Fibroblast of villous mesenchyme (primary cell): ENCODE measurements at regions not wholly inside any gene's neighbourhood (a gene's known extent, or its start where the extent isn't known, plus 50 kb on each side); places are given as distances from the start of the nearest gene placed in this dataset.
"Not testable (repeated sequence)": the region's sequence is repeated elsewhere in the genome, so short reads cannot be mapped to it uniquely, and the experiment has no call there.

ENCODE experiments used
- DNase-seq: peaks from one replicate; pipeline ENCODE4 v3.0.0-alpha.2; 2010; ENCODE audit warnings: low read depth
- H3K4me3 ChIP-seq: 2 replicates; pipeline ENCODE4 v1.5.1; 2011; ENCODE audit warnings: low read depth, mild to moderate bottlenecking, low read length
- TF ChIP-seq, protein P1 (sequence below): IDR thresholded peaks from 2 replicates; pipeline ENCODE4 v1.5.1; 2012; ENCODE audit warnings: low read depth, mild to moderate bottlenecking, low read length; ENCODE audit not compliant: insufficient read depth

DNA sequence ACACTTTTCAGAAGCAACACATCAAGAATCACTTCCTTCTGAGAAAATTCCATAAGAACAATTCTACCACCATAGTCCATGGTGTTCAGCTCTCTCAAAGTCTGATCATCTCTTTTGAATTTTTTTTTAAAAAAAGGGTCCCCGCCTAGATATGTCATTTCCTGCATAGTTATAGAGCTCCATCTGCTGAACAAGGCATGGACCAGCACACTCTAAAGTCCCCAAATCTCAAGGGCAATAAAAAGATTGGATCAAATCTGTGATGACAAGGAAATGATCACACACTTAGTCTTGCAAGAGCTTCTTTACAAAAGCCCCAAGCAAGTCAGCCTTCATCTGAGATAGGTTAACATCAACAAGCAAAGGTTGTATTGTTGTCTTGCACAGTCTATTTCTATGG is 100.7 kb upstream of the STMND1 start:
- no peak overlapping the region for H3K4me3 ChIP-seq
- TF ChIP-seq, protein P1, sequence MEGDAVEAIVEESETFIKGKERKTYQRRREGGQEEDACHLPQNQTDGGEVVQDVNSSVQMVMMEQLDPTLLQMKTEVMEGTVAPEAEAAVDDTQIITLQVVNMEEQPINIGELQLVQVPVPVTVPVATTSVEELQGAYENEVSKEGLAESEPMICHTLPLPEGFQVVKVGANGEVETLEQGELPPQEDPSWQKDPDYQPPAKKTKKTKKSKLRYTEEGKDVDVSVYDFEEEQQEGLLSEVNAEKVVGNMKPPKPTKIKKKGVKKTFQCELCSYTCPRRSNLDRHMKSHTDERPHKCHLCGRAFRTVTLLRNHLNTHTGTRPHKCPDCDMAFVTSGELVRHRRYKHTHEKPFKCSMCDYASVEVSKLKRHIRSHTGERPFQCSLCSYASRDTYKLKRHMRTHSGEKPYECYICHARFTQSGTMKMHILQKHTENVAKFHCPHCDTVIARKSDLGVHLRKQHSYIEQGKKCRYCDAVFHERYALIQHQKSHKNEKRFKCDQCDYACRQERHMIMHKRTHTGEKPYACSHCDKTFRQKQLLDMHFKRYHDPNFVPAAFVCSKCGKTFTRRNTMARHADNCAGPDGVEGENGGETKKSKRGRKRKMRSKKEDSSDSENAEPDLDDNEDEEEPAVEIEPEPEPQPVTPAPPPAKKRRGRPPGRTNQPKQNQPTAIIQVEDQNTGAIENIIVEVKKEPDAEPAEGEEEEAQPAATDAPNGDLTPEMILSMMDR: peak; percentile 32
- DNase-seq: peak; percentile 7

DNA sequence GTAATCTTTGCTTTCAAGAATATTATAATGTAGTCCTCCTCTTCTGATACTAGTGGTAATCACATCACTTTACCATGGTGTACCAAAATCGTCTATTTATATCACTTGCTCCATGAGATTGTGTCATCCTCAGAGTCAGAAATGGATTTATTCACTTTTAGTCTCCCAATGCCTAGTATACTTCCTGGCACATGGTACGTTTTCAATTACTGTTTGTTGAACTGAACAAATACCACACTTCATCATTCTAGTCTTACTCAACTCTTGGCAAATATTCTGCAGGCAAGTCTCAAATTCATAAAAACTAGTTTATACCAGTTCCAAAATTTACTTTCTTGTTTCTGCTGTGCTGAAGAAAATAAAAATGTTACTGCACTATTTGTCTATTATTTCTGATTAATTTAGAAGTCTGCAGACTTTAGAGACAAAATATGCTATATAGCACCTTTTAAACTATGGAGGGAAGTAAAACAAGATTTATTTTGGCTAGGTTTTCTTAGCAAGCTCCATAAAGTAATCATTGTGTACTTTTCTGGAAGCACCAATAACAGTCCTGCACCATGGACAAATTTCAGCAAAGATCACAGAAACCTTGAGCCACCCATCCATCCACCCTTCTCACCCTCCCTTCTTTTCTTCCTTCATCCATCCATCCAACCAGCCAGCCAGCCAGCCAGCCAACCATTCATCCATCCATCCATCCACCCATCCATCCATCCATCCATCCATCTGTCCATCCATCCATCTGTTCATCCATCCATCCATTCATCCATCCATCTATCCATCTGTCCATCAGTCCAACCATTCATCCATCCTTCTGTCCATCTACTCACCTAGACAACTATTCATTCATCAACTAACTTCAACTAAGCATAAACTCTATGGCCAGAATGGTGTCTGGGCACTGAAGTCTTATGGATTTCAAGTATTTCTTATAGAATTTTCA is 102.1 kb upstream of the STMND1 start:
- DNase-seq: peak; percentile 53
- no peak overlapping the region for H3K4me3 ChIP-seq
- TF ChIP-seq, protein P1: no peak

DNA sequence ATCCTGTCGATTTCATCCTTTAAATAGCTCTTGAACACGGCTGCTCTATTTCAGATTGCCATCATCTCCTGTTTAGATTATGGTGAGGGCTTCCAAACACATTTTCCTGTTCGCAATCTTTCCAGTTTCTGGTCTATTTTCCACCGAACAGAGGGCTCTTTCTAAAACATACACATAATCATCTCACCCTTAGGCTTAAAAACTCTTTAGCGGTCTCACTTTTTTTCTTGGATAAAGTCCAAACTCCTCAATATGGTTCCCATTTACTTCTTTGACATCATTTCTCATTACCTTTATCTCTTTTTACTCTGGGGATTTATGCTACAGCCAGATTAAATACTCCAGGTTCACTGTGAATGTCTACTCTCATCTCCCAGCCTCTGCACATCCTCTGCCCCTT is 103.4 kb upstream of the STMND1 start:
- H3K4me3 ChIP-seq: no peak overlapping the region
- TF ChIP-seq, protein P1: no peak
- DNase-seq: no peak

DNA sequence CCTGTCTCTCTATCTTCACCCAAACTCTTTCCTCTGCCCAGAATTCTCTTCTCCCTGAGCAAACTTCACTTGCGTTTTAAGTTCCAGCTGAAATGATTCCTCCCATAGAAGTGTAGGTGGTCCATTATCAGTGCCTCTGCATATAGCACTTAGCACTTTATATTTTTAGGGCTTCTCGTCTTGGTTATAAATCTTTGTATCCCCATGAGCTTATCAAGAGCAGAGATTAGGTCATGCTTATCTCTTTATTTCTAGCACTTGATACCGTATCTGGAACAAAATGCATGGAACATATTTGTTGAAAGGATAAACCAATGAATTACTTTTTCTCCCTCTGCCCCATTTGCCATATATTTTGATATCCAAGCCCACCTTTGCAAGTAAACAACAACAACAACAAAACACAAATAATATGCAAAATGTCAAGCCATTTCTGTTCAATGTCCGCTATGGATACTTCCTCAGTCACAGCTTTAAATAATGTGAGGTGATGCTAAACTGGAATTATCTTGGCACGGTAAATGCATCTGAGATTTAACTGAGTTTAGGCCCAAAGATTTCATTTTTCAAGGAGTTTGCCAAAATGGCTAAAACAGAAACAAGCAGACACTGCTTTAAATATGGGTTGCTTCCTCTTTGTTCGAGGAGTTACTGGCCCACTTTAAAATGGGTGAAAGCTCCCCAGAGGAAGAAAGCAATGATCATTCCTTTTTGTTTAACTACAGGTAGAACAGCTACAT is 106.2 kb upstream of the STMND1 start:
- DNase-seq: no peak
- H3K4me3 ChIP-seq: no peak overlapping the region
- TF ChIP-seq, protein P1: no peak

DNA sequence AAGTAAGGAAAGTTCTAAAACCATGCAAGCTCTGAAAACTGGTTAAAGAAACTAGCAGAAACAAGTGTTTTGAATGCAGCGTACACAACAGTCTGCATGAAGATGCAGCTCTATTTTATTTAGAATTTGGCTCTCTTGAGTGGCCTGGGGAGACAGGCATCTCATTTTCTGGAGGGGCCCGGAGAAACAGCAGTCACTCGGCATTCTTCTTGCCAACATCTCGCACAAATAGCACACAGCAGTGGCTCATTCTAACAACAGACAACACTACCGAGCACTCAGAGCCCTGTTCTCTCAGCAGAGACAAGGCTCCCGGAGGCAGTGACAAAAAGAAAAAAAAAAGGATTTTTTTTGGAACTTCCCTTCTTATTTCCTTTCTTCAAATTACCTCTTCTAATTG is 108.5 kb upstream of the STMND1 start:
- no peak overlapping the region for H3K4me3 ChIP-seq
- TF ChIP-seq, protein P1: no peak
- DNase-seq: no peak

DNA sequence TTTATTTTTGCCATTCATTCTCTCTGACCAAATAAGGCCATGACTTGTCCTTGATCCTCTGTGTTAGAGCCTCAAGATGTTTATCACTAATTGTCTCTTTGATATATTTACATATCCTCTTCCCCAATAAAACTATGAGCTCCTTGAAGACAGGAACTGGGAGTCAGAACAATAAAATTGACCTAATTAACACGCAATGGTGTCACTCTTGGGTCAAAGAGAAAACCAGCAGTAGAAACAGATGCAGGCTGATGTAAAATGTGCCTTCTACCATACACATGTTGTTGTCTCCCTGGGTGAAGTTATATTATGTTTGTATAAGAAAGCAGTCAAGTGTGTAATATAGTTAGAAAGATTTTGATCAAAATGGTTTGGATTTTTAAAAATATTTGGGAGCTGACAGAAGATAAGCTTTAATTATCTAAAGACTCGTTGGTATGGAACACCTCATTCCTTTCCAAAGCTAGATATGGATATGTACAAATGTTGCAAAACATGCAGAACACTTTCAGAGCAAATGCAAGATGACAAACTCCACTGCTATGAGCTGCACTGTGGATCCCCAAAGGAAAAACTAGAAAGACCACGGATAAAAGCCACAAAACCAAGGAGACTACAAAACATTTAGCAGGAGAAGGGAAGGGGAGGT is 109.7 kb upstream of the STMND1 start:
- TF ChIP-seq, protein P1: no peak
- peak; percentile 55 for DNase-seq
- no peak overlapping the region for H3K4me3 ChIP-seq

DNA sequence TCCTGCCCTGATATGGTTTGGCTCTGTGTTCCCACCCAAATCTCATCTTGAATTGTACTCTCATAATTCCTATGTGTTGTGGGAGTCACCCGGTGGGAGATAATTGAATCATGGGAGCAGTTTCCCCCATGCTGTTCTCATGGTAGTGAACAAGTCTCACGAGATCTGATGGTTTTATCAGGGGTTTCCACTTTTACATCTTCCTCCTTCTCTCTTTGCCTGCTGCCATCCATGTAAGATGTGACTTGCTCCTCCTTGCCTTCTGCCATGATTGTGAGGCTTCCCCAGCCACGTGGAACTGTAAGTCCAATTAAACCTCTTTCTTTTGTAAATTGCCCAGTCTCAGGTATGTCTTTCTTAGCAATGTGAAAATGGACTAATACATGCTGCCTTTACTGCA is 111.9 kb upstream of the STMND1 start:
- H3K4me3 ChIP-seq: not testable (repeated sequence)

More for the DNA sequence above, 111.9 kb upstream of the STMND1 start:
- not testable (repeated sequence) for DNase-seq
